SU-DHL-6 (cell line): ENCODE measurements at regions not wholly inside any gene's neighbourhood (a gene's known extent, or its start where the extent isn't known, plus 50 kb on each side); places are given as distances from the start of the nearest gene placed in this dataset.

Experiments
- H2AFZ ChIP-seq: fragments of 200-600 bp; sonication (generic); 2 replicates; pipeline ENCODE4 v1.6.1; 2014; ENCODE audit warnings: low read depth, mild to moderate bottlenecking, moderate library complexity, mixed read lengths, antibody characterized with exemption, low read length; ENCODE audit not compliant: severe bottlenecking
- H3F3A ChIP-seq: fragments of 200-600 bp; shearing (Covaris generic); 2 replicates; pipeline ENCODE4 v1.6.0; 2016; ENCODE audit warnings: antibody characterized with exemption, mild to moderate bottlenecking; ENCODE audit not compliant: insufficient read depth
- H3K27ac ChIP-seq: fragments of 200-600 bp; sonication (generic); 2 replicates; pipeline ENCODE4 v1.5.1; 2016; ENCODE audit warnings: low read depth, mild to moderate bottlenecking, low read length, moderate library complexity, mixed read lengths
- H3K27me3 ChIP-seq: fragments of 200-600 bp; sonication (generic), shearing (Covaris generic); 2 replicates; pipeline ENCODE4 v1.6.0; 2014; ENCODE audit warnings: mild to moderate bottlenecking, low read length
- H3K36me3 ChIP-seq: fragments of 200-600 bp; sonication (generic); 2 replicates; pipeline ENCODE4 v1.6.1; 2014; ENCODE audit warnings: mild to moderate bottlenecking, low read length, mixed read lengths
- H3K4me2 ChIP-seq: fragments of 300-600, 200-600 bp; shearing (Covaris generic), sonication (generic); 2 replicates; pipeline ENCODE4 v1.6.0; 2014; ENCODE audit warnings: low read length, low read depth, mild to moderate bottlenecking; ENCODE audit not compliant: poor library complexity, severe bottlenecking
- H3K4me3 ChIP-seq: fragments of 200-600 bp; sonication (generic); 2 replicates; pipeline ENCODE4 v1.5.1; 2014; ENCODE audit warnings: antibody characterized with exemption, low read length, mild to moderate bottlenecking, mixed read lengths; ENCODE audit not compliant: insufficient read depth, poor library complexity, severe bottlenecking
- H3K79me2 ChIP-seq: fragments of 200-600 bp; sonication (generic); 2 replicates; pipeline ENCODE4 v1.6.1; 2014; ENCODE audit warnings: mild to moderate bottlenecking, low read length, moderate library complexity; ENCODE audit not compliant: insufficient read depth
- H3K9ac ChIP-seq: fragments of 200-600 bp; sonication (generic); 2 replicates; pipeline ENCODE4 v1.7.0; 2014; ENCODE audit warnings: mild to moderate bottlenecking, low read length
- H3K9me2 ChIP-seq: fragments of 200-600 bp; sonication (generic); replicated peaks from 2 replicates; pipeline ENCODE4 v1.6.1; 2014; ENCODE audit warnings: low read length; ENCODE audit not compliant: insufficient read depth
- H3K9me3 ChIP-seq: fragments of 200-600 bp; sonication (generic); 2 replicates; pipeline ENCODE4 v1.6.1; 2014; ENCODE audit warnings: low read length, mixed read lengths; ENCODE audit not compliant: insufficient read depth
- H4K20me1 ChIP-seq: fragments of 200-600 bp; sonication (generic); 2 replicates; pipeline ENCODE4 v1.6.1; 2014; ENCODE audit warnings: low read depth, mild to moderate bottlenecking, antibody characterized with exemption, low read length, moderate library complexity, mixed read lengths
- EZH2phosphoT487 ChIP-seq: fragments of 200-600 bp; sonication (generic), shearing (Covaris generic); conservative IDR thresholded peaks from 2 replicates; pipeline ENCODE4 v1.6.1; 2018; ENCODE audit warnings: mild to moderate bottlenecking, antibody characterized with exemption, low read length, moderate library complexity, mixed read lengths
- TF ChIP-seq, protein P1 (sequence below): fragments of 200-600 bp; sonication (generic); IDR thresholded peaks from one replicate; pipeline ENCODE4 v1.5.1; 2017; ENCODE audit warnings: antibody characterized with exemption, mild to moderate bottlenecking, low read length, moderate library complexity; ENCODE audit not compliant: insufficient read depth, poor library complexity, severe bottlenecking

DNA sequence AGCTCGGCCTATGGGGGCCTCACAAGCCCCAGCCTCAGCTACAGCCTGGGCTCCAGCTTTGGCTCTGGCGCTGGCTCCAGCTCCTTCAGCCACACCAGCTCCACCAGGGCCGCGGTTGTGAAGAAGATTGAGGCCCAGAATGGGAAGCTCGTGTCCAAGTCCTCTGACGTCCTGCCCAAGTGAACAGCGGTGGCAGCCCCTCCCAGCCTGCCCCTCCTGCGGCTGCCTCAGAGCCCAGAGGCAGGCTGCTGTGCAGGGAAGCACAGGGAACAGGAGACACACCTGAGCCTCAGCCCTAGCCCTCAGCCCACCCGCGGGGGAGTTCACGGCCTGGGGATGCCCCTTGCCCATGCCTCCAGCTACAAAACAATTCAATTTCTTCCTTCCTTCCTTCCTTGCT is 75.7 kb upstream of the ZXDA start:
- Histone ChIP-seq H3F3A (no peaks in the 10 kb centered on the region), H2AFZ (no peak overlapping the region), H3K9me3 (no peaks in the 10 kb centered on the region), H3K4me3 (no peak overlapping the region), H3K79me2 (no peaks in the 10 kb centered on the region), H3K9me2 (no peaks in the 10 kb centered on the region), H3K27me3 (no peaks in the 10 kb centered on the region), H4K20me1 (no peaks in the 10 kb centered on the region), H3K27ac (no peak overlapping the region), H3K36me3 (no peaks in the 10 kb centered on the region), H3K4me2 (no peak overlapping the region), H3K9ac (no peak overlapping the region)
- TF ChIP-seq EZH2phosphoT487 = no peak
- TF ChIP-seq, protein P1, sequence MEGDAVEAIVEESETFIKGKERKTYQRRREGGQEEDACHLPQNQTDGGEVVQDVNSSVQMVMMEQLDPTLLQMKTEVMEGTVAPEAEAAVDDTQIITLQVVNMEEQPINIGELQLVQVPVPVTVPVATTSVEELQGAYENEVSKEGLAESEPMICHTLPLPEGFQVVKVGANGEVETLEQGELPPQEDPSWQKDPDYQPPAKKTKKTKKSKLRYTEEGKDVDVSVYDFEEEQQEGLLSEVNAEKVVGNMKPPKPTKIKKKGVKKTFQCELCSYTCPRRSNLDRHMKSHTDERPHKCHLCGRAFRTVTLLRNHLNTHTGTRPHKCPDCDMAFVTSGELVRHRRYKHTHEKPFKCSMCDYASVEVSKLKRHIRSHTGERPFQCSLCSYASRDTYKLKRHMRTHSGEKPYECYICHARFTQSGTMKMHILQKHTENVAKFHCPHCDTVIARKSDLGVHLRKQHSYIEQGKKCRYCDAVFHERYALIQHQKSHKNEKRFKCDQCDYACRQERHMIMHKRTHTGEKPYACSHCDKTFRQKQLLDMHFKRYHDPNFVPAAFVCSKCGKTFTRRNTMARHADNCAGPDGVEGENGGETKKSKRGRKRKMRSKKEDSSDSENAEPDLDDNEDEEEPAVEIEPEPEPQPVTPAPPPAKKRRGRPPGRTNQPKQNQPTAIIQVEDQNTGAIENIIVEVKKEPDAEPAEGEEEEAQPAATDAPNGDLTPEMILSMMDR = no peak

DNA sequence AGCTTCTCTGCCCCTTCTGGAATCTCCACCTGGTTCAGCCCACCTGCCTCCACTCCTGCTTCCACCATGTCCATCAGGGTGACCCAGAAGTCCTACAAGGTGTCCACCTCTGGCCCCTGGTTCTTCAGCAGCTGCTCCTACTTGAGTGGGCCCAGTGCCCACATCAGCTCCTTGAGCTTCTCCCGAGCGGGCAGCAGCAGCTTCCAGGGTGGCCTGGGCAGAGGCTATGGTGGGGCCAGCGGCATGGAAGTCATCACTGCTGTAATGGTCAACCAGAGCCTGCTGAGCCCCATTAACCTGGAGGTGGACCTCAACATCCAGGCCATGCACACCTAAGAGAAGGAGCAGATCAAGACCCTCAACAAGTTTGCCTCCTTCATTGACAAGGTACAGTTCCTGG is 74.4 kb upstream of the ZXDA start:
- Histone ChIP-seq H2AFZ (no peak overlapping the region), H3K9me2 (no peaks in the 10 kb centered on the region), H3K27ac (no peak overlapping the region), H3K4me2 (no peak overlapping the region), H3K79me2 (no peaks in the 10 kb centered on the region), H4K20me1 (no peaks in the 10 kb centered on the region), H3K4me3 (no peak overlapping the region), H3K9me3 (no peaks in the 10 kb centered on the region), H3F3A (no peaks in the 10 kb centered on the region), H3K27me3 (no peaks in the 10 kb centered on the region), H3K9ac (no peak overlapping the region), H3K36me3 (no peaks in the 10 kb centered on the region)
- TF ChIP-seq, protein P1 = no peak
- no peak for TF ChIP-seq EZH2phosphoT487

DNA sequence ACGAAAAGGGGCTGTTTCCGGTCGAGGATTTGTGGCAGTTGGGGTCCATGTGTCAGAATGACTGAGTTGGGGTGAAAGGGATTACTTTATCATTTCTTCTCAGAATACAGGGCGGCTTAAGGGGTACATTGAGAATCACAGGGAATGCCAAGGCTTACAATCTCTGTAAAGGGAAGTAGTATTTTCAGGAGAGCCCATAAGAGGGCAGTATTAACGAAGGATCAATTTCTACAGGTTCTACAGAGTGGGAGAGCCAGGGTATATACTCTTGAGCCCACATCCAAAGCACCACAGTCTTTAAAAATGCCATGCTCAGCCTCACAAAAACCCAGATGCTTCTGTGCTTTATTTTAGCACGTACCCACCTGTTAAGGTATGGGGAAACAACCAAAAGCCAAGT is 67.7 kb upstream of the ZXDA start:
- H3K9me2 ChIP-seq = no peaks in the 10 kb centered on the region
- no peak overlapping the region for H3K4me2 ChIP-seq
- H3K9me3 ChIP-seq = no peaks in the 10 kb centered on the region
- no peak overlapping the region for H2AFZ ChIP-seq
- H3K9ac ChIP-seq = no peak overlapping the region
- H3F3A ChIP-seq = no peaks in the 10 kb centered on the region
- H4K20me1 ChIP-seq = no peaks in the 10 kb centered on the region
- H3K36me3 ChIP-seq = no peaks in the 10 kb centered on the region
- no peak overlapping the region for H3K4me3 ChIP-seq
- TF ChIP-seq, protein P1 = no peak
- TF ChIP-seq EZH2phosphoT487 = no peak
- H3K27me3 ChIP-seq = no peaks in the 10 kb centered on the region
- no peak overlapping the region for H3K27ac ChIP-seq
- no peaks in the 10 kb centered on the region for H3K79me2 ChIP-seq

DNA sequence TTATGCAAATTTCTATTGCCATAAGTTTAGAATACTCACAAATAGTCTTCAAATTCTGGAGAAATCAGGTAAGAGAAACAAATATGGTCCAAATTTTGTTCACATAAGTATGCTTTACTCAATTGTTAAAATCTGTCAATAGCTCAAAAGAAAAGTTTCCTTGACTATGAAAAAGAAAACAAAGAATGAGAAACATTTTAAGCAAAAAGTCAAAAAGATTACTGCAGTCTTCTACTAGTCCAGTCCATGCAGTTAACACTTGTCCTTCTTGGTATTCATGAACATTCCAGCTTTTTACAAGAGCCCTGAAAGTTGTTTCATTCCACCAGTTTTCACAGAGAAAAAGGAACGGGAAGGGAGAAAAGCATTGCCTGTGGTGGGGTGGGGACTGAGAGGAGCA is 54.7 kb upstream of the ZXDA start:
- Histone ChIP-seq H2AFZ (no peak overlapping the region), H3K27me3 (no peaks in the 10 kb centered on the region), H3K9me2 (no peaks in the 10 kb centered on the region), H3K36me3 (no peaks in the 10 kb centered on the region), H3K27ac (no peak overlapping the region), H3K9me3 (no peaks in the 10 kb centered on the region), H3K4me2 (no peak overlapping the region), H3K79me2 (no peaks in the 10 kb centered on the region), H3F3A (no peaks in the 10 kb centered on the region), H3K4me3 (no peak overlapping the region), H4K20me1 (no peaks in the 10 kb centered on the region), H3K9ac (no peak overlapping the region)
- TF ChIP-seq, protein P1 = no peak
- TF ChIP-seq EZH2phosphoT487 = no peak
